ENCODE measurements at regions not wholly inside any gene's neighbourhood (a gene's known extent, or its start where the extent isn't known, plus 50 kb on each side); places are given as distances from the start of the nearest gene placed in this dataset.

DNA sequence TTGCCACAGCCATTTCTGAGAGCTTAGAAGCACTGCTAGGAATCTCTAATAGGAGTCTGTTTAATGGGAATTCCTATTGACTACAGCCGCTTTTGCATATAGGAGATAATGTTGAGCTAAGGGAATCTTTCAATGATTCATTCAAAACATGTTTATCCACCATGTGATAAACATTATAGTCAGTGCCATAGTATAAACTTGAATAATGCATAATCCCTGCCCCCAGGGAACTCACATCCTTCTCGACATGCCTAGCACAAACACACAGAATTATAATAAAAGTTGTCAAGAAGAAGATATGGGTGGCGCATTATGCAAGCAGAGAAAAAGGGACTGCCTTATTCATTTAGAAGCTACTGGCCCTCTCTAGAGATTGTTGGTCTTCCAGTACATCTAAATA is 248.0 kb downstream of the DAD1 start:
- Histone ChIP-seq H3K9me2 (replicated peaks; ENCODE audit: low read length) (no peaks in the 10 kb centered on the region), H3F3A (ENCODE audit: low read length, unreplicated experiment) (no peaks in the 10 kb centered on the region), H3K27ac (ENCODE audit: low read length) (no peak overlapping the region), H3K4me1 (ENCODE audit: insufficient read depth, low read length) (no peaks in the 10 kb centered on the region), H3K4me3 (ENCODE audit: low read length) (no peak overlapping the region), H3K36me3 (ENCODE audit: low read depth, low read length) (no peaks in the 10 kb centered on the region; the same call in 1 of the 2 replicates), H3K79me2 (ENCODE audit: low read length) (no peaks in the 10 kb centered on the region), H4K20me1 (ENCODE audit: low read length) (no peaks in the 10 kb centered on the region), H3K9me3 (ENCODE audit: low read length) (peaks cover 5% of the 10 kb centered on the region; the same call in 1 of the 2 replicates), H2AFZ (ENCODE audit: low read length) (no peak overlapping the region), H3K27me3 (ENCODE audit: low read length) (no peaks in the 10 kb centered on the region), H3K9ac (ENCODE audit: low read length) (no peak overlapping the region), H3K4me2 (ENCODE audit: low read length) (no peak overlapping the region)
- TF ChIP-seq, protein P1, sequence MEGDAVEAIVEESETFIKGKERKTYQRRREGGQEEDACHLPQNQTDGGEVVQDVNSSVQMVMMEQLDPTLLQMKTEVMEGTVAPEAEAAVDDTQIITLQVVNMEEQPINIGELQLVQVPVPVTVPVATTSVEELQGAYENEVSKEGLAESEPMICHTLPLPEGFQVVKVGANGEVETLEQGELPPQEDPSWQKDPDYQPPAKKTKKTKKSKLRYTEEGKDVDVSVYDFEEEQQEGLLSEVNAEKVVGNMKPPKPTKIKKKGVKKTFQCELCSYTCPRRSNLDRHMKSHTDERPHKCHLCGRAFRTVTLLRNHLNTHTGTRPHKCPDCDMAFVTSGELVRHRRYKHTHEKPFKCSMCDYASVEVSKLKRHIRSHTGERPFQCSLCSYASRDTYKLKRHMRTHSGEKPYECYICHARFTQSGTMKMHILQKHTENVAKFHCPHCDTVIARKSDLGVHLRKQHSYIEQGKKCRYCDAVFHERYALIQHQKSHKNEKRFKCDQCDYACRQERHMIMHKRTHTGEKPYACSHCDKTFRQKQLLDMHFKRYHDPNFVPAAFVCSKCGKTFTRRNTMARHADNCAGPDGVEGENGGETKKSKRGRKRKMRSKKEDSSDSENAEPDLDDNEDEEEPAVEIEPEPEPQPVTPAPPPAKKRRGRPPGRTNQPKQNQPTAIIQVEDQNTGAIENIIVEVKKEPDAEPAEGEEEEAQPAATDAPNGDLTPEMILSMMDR (conservative IDR thresholded peaks at IDR 0.05; ENCODE audit: low read depth, low read length) = no peak
- TF ChIP-seq EZH2 (IDR thresholded peaks at IDR 0.05; ENCODE audit: low read length, unreplicated experiment) = no peak
- TF ChIP-seq EZH2phosphoT487 (IDR thresholded peaks at IDR 0.05; ENCODE audit: borderline replicate concordance, low read length) = no peak
- POLR2A ChIA-PET (ENCODE audit: unreplicated experiment) = no interaction called here
- DNase-seq (no peak), ATAC-seq (no peak)
- CTCF ChIA-PET = interaction anchor here (0.7 kb wide), 1 partner anchor 21 kb away, joined by 8 read pairs; no protein-coding TSS in a partner anchor
- no TSS peak for BruUV-seq (replicated peaks)
- intact Hi-C loops (cut with micrococcal nuclease) = no loop called here

GRCh38 chr14:22338917-22339715 is 249.9 kb downstream of the DAD1 start:
- Histone ChIP-seq H3K4me1 (ENCODE audit: insufficient read depth, low read length) (peaks cover 14% of the 10 kb centered on the region), H2AFZ (ENCODE audit: low read length) (no peak overlapping the region), H4K20me1 (ENCODE audit: low read length) (no peaks in the 10 kb centered on the region), H3K79me2 (ENCODE audit: low read length) (no peaks in the 10 kb centered on the region), H3K36me3 (ENCODE audit: low read depth, low read length) (no peaks in the 10 kb centered on the region), H3K27ac (ENCODE audit: low read length) (no peak overlapping the region), H3K9ac (ENCODE audit: low read length) (no peak overlapping the region), H3K27me3 (ENCODE audit: low read length) (no peaks in the 10 kb centered on the region), H3K9me3 (ENCODE audit: low read length) (no peaks in the 10 kb centered on the region; the same call in 1 of the 2 replicates), H3K4me2 (ENCODE audit: low read length) (no peak overlapping the region), H3K4me3 (ENCODE audit: low read length) (no peak overlapping the region), H3K9me2 (replicated peaks; ENCODE audit: low read length) (no peaks in the 10 kb centered on the region), H3F3A (ENCODE audit: low read length, unreplicated experiment) (peaks cover 3% of the 10 kb centered on the region)
- ChIA-PET POLR2A (ENCODE audit: unreplicated experiment) (interaction anchor here (0.6 kb wide), 1 partner anchor 118 kb away, joined by 3 read pairs; no protein-coding TSS in a partner anchor), CTCF (no interaction called here)
- no peak for ATAC-seq
- TF ChIP-seq EZH2 (IDR thresholded peaks at IDR 0.05; ENCODE audit: low read length, unreplicated experiment) = no peak
- no peak for TF ChIP-seq EZH2phosphoT487 (IDR thresholded peaks at IDR 0.05; ENCODE audit: borderline replicate concordance, low read length)
- TF ChIP-seq, protein P1 (conservative IDR thresholded peaks at IDR 0.05; ENCODE audit: low read depth, low read length) = no peak
- intact Hi-C loops (cut with micrococcal nuclease) = no loop called here
- BruUV-seq (replicated peaks) = no TSS peak
- DNase-seq = no peak

- peaks cover 19% of the 10 kb centered on the region for H3K4me1 ChIP-seq (ENCODE audit: insufficient read depth, low read length)
- H3K9me2 ChIP-seq (replicated peaks; ENCODE audit: low read length) = no peaks in the 10 kb centered on the region
- ChIA-PET CTCF (no interaction called here), POLR2A (ENCODE audit: unreplicated experiment) (no interaction called here)
- BruUV-seq (replicated peaks) = no TSS peak
- no peak for ATAC-seq
- no peak for DNase-seq
- H3F3A ChIP-seq (ENCODE audit: low read length, unreplicated experiment) = peaks cover 9% of the 10 kb centered on the region
- H4K20me1 ChIP-seq (ENCODE audit: low read length) = no peaks in the 10 kb centered on the region
- no peak overlapping the region for H3K9ac ChIP-seq (ENCODE audit: low read length)
- TF ChIP-seq EZH2phosphoT487 (IDR thresholded peaks at IDR 0.05; ENCODE audit: borderline replicate concordance, low read length) (no peak), EZH2 (IDR thresholded peaks at IDR 0.05; ENCODE audit: low read length, unreplicated experiment) (no peak)
- TF ChIP-seq, protein P1 (conservative IDR thresholded peaks at IDR 0.05; ENCODE audit: low read depth, low read length) = no peak
- H3K27me3 ChIP-seq (ENCODE audit: low read length) = no peaks in the 10 kb centered on the region
- H3K27ac ChIP-seq (ENCODE audit: low read length) = no peak overlapping the region
- H2AFZ ChIP-seq (ENCODE audit: low read length) = no peak overlapping the region
- intact Hi-C loops (cut with micrococcal nuclease) = no loop called here
- no peak overlapping the region for H3K4me3 ChIP-seq (ENCODE audit: low read length)
- no peaks in the 10 kb centered on the region for H3K9me3 ChIP-seq (ENCODE audit: low read length)
- no peaks in the 10 kb centered on the region for H3K36me3 ChIP-seq (ENCODE audit: low read depth, low read length)
- no peak overlapping the region for H3K4me2 ChIP-seq (ENCODE audit: low read length)
- H3K79me2 ChIP-seq (ENCODE audit: low read length) = no peaks in the 10 kb centered on the region
These were observed 250.6 kb downstream of the DAD1 start for GRCh38 chr14:22338381-22338780.
